Hypothalamus (tissue), 51 donors: ENCODE measurements at regions not wholly inside any gene's neighbourhood (a gene's known extent, or its start where the extent isn't known, plus 50 kb on each side); places are given as distances from the start of the nearest gene placed in this dataset.
"Not testable (repeated sequence)": the region's sequence is repeated elsewhere in the genome, so short reads cannot be mapped to it uniquely, and the experiment has no call there.

Experiments
- DNase-seq, 51 donors: peaks; one replicate each; lab custom pipeline; 2025; lab: John Stamatoyannopoulos, UW

- no peak for DNase-seq
These were observed 672.1 kb downstream of the MAFB start for GRCh38 chr20:40016890-40017289.

DNA sequence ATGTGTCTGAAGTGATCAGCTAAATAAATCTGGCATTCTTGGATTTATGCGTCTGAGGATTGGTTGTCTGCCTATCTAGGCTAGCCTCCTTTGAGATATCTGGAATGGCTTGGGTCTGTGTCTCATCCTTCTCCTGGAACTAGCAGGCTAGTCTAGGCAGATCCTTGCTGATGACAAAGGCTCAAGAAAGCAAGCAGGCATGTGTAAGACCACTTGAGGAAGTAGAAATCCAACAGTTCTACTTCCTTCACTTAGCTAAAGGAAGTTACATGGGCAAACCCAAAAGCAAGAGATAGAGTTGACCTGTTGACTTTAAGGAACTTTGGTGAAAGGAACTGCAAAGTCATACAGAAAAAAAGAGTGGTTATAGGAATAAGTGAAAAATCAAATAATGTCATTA is 672.6 kb downstream of the MAFB start:
- DNase-seq = no peak

GRCh38 chr20:40012026-40012425 is 677.0 kb downstream of the MAFB start:
- DNase-seq = not testable (repeated sequence)

DNA sequence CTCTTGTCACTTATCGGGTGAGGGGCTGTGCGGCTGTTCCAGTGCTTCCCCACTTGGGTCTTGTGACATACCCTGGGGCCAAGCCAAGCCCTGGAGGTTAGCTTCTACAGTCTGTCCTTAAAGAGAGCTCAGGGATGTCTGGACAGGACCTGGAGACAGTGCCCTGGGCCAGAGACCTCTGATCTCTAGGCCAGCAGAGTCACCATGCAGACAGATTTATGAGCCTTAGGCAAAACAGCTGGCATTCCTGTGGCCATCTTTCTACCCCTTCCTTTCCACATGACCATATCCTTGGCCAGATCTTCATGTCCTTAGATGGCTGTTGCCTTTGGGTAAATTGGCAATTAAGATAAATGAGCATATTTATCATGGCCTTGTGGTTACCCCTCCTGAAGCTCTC is 678.6 kb downstream of the MAFB start:
- no peak for DNase-seq

- no peak for DNase-seq
These were observed 679.5 kb downstream of the MAFB start for GRCh38 chr20:40009542-40009941.

DNA sequence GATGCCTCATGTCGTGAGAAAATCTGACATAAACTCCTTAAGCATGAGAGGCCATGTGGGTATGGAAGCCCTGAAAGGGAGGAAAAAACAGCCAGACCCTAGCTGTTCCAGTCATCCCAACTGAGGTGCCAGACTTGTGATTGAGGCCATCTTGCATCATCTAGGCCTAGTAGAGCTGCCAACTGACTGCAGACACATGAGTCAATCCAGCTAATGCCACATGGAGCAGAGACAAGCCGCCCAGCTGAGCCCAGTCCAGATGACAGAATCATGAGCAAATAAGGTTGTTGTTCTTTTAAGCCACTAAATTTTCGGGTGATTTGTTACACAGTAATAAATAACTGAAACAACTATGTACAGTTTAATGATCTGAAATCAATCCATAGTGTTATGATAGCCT is 680.9 kb downstream of the MAFB start:
- DNase-seq = no peak

- DNase-seq = no peak
These were observed 682.7 kb downstream of the MAFB start for GRCh38 chr20:40006168-40006860.

- not testable (repeated sequence) for DNase-seq
These were observed 684.9 kb downstream of the MAFB start for GRCh38 chr20:40004092-40004491.

DNA sequence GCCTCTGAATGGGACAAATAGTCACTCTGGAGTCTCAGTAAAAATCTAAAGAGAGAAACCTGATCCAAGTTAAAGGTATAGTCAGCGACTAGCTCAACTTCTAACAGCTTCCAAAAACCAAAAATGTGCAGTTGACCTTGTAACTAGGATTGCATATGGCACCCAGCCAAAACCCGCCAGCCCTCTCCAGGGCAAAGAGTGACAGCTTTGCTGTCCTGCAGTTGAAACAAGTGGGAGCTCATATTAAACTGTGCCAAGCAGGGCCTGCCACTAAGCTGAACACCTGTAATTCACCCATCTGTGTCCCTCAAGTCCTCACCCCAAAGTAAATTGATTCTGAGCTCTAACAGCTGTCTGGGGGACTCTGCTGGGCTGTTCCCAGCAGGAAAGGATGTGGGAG is 695.3 kb downstream of the MAFB start:
- no peak for DNase-seq

GRCh38 chr20:39990692-39991091 is 698.3 kb downstream of the MAFB start:
- DNase-seq = no peak

GRCh38 chr20:39988991-39989390 is 700.0 kb downstream of the MAFB start:
- no peak for DNase-seq

DNA sequence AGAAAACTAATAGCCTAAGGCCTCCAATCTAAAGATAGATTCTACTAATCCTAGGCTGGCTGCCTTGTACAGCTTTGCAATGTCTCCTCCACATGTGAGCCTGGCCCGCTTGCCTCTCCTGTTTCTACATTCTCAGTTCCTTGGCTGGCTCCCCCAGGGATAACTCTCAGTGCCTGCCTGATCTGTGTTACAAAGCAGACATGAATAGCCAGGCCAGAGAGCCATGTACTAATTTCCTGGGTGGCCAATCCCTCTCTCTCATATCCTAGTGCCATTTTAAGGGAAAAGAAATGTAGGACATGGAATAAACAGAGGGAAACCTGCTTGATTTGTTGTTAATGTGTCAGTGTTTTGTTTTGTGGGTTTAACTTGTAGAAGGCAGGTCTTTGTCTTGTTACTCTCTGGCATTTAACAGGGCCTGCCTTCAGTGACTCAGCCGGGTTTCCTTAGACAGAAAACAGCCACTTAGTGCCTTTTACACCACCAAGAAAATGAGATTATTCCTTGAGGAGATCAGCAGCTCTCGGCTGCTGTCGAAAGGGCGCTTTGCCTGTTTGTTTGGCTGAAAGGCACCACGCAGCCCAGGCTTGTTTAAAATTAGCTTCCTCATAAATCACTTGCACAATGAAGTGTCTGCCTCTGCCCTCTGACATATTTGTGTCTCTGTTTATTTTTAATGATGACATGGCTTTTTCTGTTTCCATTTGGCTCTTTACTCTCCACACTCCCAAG is 702.7 kb downstream of the MAFB start:
- DNase-seq = peak in 15 of 51 donors; percentile 2 to 26 (median 10)

DNA sequence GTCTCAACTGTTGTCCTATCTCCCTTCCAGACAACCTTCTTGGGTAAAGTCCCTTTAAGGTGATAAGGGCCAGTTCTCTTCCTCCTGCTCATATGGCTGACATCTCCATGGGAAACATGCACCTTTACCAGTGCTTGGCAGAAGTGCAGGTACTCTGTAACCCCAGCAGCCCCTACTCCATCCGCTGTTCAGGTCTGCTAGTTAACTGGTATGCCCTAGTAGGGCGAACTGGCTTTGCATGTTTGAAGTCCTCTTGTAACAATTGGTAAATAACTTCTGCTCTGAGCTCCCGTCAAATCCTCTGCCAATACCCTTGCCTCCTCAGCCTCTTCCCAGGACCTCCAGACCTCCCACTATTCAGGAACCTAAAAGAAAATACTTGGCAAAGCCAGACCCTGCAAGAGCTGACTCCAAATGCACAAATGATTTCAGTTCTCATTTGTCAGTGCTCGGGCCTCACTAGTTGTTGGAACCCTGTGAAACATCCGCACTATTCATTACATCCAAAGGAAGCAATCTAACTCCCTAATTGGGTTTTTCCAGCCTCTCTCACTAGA is 703.7 kb downstream of the MAFB start:
- DNase-seq = no peak

DNA sequence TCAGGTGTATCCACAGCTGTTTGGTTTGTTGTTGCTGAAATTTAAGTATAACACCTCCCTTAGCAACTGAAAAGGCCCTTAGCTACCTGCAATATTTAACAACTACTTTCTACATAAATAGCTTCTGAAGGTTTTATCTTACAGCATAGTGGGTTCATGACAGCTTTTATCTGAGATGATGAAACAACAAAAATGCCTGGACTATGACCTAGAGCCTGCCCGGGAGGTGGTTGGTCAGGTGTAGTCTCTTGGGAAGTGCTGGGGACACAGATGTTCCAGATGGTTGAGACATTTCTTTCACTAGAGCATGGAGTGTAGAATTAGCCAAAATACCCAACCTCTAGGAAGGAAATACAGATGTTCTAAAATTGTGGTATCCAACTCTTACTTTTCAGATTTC is 705.4 kb downstream of the MAFB start:
- DNase-seq = no peak

GRCh38 chr20:39983183-39983582 is 705.9 kb downstream of the MAFB start:
- no peak for DNase-seq

- DNase-seq = no peak
These were observed 714.0 kb downstream of the MAFB start for GRCh38 chr20:39974966-39975501.

GRCh38 chr20:39968495-39968894 is 720.5 kb downstream of the MAFB start:
- no peak for DNase-seq

- DNase-seq = no peak
These were observed 721.2 kb downstream of the MAFB start for GRCh38 chr20:39967806-39968205.

- DNase-seq = no peak
These were observed 727.3 kb downstream of the MAFB start for GRCh38 chr20:39961637-39962244.

GRCh38 chr20:39960522-39961428 is 728.3 kb downstream of the MAFB start:
- DNase-seq = peak in 4 of 51 donors; percentile 0 to 18 (median 4)
